Fibroblast of gingiva (primary cell): ENCODE measurements at regions not wholly inside any gene's neighbourhood (a gene's known extent, or its start where the extent isn't known, plus 50 kb on each side); places are given as distances from the start of the nearest gene placed in this dataset.
A peak's percentile ranks its signal among the peaks of the same experiment; 100 is the strongest.

Source experiments
- DNase-seq: peaks from one replicate; pipeline ENCODE4 v3.0.0-alpha.2; 2011; ENCODE audit warnings: low read depth

DNA sequence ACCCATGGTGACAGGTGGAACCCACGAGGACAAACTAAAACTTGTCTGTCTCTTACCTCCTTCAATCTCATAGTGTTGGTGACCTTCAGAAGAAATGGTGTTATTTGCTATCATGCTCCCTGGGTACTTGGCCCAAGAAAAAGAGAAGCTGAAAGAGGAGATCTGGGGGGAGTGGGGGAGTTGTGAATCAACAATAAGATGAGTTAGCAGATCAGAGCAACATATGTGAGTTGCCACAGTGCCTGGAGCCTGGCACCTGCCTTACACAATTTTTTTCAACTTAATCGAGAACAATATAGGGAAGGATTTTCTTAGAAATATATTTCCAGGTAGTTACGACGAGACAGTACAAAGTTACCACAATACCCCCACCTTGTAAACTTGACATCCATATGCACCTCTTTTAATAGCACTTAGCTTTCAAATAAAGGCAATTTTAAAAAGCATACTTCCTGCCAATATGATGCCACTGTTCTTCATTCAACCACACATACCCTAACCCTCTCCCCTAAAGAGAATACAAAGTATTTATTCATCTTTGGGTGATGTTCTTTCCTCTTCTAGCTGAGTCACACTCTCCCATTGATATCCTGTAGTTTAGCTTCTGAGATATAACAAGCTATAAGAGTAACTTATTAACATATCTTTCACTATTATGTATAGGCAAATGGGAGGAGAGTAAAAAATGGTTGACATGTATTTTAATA is 424.1 kb upstream of the OR4E1 start:
- no peak for DNase-seq

DNA sequence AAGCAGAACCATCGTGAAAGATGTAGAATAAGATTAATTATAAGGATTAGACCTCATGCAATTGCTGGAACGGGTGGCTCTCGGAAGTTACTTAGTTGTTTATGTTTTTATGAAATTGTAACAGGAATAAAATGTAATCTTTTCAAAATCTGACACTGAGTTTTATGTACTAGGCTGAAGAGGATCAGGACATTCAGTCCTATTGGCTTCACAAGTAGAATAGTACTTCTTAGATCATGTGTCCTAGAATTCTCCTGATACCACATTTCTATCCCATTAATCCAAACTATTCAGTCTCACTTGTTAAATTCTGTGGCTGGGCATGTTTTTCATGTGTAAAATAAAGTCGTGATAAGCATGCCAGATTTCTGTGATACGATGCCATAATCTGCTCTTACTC is 423.5 kb upstream of the OR4E1 start:
- no peak for DNase-seq

DNA sequence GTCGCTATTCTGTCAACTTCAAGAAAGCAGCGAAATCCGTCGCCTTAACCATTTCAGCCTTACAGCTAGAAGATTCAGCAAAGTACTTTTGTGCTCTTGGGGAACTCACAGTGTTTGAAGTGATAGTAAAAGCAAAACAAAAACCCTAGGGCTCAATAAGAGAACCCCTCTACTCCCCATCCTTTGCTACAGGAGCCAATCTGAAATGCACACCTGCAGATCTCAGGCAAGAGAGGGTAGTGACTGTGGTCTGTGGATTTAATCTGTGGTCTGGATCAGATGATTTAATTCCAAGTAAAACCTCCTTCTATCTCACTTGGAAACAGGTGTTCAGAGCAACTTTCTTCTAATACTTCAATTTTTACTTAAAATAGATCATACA is 422.9 kb upstream of the OR4E1 start:
- DNase-seq = no peak

DNA sequence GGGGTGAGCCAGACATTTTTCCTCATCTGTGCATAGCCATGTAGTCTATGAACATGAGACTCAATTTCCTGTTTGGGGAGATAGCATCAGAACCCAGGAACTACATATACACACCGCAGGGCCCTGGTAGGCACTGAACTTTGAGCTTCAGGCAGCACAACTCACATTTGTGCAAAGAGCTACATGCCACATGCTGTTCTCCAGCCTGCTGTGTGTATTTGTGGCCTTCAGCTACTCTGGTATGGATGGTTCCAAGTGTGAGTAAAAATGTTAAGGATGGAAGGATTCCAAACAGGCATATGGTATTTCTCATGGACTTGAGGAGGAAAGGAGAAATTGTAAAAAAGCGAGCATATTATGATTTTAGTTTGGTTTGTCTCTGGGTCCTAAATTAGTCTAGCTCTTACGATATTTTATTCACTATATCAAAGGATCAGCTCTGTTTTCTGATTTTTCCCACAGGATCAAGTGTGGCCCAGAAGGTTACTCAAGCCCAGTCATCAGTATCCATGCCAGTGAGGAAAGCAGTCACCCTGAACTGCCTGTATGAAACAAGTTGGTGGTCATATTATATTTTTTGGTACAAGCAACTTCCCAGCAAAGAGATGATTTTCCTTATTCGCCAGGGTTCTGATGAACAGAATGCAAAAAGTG is 422.4 kb upstream of the OR4E1 start:
- no peak for DNase-seq

DNA sequence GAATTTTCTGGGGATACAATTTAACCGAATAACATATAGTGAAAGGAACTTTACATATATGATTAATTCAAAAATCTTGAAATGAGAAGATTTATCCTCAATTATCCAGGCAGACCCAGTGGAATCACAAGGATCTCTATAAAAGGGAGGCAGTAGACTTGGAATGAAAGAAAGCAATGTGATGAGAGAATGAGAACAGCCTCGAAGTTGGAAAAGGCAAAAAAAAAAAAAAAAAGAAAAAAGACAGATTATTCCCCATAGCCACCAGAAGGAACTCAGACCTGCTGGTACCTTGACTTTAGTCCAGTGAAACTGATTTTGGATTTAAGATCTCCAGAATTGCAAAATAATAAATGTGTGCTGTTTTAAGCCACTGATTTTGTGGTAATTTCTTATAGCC is 416.3 kb upstream of the OR4E1 start:
- no peak for DNase-seq

DNA sequence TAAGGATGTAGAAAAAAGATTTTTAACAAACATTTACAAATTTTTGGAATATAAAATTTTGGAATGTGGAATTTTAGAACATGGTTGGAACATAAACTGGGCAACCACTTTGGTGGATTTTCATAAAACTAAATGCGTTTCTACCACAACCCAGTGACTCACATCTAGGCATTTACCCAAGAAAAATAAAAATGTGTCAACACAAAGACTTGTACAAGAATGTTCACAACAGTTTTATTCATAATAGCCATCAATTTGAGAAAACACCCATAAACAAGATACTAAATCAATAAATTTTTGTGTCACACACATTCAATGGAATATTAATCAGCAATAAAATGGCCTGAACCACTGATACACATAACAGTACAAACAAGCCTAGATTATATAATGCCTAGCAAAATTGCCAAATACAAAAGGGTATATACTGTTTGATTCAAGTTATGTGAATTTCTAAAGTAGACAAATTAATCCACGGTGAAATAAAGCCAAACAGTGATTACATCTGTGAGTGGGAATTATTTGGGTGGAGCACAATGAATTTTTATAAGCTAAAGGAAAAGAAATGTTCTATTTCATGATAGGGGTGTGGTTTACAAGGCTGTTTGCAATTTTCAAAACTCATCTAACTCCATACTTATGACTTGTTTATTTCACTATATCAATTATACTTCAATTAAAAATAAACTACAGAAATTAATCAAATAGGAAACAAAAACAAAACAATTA is 415.2 kb upstream of the OR4E1 start:
- no peak for DNase-seq

DNA sequence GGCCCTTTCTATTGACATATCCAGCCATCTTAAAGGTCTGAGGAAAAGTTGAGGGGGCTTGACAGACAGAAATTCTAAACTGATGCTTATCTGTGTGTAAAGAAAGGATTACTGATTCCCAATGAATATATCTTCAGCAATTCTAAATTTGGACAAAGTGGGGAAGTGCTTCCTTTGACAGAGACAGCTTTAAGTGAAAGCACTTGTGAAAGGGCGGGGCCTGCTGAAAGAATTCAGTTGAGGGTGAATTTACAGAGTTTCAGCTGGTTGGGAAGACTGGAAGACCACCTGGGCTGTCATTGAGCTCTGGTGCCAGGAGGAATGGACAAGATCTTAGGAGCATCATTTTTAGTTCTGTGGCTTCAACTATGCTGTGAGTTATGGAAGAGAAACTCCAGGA is 412.5 kb upstream of the OR4E1 start:
- DNase-seq = no peak

DNA sequence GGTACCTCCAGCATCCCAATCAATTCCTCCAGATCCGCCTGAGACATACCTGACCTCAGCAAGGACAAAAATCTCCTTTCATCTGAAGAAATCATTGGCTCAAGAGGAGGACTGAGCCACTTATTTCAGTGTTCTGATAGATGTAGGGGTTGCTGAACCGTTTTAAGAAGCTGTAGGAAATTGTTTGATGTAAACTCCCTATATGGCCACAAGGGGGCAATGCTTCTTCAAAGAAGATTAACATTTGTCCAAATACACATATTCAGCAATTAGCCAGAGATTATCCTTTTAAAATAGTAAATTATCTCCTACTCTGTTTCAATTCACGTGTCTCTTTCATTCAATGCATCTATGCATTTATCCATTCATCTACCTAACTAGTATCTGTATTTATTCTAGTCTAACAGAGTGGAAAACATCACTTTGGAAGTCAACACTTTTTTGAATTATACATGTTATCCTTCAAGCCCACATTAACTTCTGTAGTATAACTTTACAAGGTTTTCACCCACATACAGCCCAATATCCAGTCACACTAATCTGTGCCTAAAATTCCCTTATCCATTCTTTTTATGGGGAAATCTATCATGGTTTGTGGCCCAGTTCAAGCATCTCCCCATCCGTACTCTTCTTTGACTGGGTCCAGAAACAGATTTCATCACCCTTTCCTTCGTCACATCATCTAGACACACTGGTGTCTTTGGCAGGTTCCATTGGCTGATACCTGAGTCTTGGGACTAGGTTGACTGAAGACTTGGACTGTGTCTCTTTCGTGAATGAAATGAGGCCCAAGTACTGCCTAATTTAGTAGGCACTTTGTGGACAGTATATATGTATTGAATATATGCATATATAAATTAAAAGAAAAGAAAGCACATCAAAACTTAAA is 411.0 kb upstream of the OR4E1 start:
- DNase-seq = peak; percentile 14

DNA sequence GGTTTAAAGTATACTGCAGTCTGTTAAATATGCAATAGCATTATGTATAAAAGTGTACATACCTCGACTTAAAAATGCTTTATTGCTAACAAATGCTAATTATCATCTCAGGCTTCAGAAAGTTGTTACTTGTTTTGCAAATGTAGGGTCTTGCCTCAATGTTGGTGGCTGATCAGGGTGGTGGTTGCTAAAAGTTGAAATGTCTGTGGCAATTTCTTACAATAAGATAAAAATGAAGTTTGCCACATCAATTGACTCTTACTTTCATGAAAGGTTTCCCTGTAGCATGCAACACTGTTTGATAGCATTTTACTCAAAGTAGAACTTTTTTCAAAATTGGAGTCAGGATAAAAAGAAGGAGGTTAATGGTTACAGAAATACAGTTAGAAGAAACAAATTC is 407.7 kb upstream of the OR4E1 start:
- no peak for DNase-seq

DNA sequence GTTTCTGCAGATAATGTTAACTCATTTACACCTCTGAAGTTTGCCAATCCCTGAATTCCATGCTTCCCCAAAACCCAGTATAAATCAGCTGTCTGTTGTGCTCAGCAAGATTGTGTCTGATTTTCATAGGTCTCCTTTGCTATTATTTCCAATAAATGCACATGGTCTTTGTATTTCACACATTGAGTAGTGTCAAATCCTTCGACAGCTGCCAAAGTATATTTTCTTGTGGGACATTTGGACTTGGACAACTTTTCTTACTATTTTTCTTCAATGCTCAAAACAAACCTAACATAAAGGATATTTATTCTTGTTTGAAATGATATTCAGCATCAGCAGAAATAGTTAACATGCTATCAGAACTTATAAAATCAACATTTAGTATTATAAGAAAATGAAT is 406.1 kb upstream of the OR4E1 start:
- DNase-seq = no peak

DNA sequence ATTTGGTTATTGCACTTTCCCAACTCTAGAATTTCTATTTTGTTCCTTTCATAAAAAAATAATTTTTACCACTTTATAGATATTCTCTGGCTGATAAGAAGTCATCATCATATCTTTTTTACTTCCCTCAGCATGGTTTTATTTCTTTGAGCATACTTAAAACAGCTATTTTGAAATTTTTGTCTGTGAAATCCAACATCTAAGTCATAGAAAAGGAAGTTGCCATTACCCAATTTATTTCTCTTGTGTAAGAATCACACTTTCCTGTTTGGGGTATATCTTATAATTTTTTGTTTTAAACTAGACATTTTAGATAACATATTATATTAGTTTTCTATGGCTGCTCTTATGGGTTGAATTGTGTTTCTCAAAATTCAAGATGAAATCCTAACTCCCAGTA is 400.2 kb upstream of the OR4E1 start:
- no peak for DNase-seq

DNA sequence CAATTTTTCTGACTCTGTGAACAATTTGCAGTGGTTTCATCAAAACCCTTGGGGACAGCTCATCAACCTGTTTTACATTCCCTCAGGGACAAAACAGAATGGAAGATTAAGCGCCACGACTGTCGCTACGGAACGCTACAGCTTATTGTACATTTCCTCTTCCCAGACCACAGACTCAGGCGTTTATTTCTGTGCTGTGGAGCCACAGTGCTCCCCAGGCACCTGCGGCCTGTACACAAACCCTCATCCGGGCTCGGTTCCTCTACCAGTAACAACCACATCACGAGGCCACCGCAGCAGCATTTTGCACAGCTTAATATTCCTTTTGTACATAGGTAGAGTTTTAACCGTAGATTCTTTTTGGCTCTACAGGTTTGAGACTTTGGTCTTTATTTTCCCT is 397.4 kb upstream of the OR4E1 start:
- no peak for DNase-seq

DNA sequence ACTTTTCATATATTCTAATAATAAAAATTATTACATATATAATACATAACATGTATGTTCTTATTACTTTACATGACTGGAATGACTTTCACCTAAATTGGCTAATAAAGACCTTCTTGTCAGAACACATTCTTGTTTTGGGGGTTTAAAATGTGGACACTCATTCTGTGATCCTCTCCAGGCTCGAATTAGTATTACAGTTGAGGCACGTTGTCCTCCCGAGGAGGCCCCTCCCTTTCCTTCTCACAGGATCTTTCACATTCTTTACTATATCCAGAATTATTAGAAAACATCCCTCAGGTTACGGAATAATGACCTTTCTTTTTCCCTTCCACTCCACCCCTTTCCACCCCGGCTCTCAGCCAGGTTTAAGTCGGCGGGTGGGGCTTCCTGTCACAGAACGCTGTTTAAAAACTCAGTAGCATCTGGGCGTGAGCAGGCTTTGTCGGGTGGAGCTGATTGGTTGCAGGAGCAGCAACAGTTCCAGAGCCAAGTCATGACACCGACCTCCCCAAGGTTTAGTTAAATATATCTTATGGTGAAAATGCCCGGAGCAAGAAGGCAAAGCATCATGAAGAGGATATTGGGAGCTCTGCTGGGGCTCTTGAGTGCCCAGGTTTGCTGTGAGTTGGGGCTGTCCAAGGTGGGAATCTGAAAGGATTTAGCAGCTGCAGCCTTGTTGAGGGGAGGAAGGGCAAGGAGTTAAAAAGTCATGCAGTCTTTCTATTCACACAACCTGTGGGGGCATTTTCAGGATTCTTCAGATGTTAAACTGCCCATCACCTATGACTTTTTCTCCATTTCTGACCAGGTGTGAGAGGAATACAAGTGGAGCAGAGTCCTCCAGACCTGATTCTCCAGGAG is 396.7 kb upstream of the OR4E1 start:
- DNase-seq = no peak

DNA sequence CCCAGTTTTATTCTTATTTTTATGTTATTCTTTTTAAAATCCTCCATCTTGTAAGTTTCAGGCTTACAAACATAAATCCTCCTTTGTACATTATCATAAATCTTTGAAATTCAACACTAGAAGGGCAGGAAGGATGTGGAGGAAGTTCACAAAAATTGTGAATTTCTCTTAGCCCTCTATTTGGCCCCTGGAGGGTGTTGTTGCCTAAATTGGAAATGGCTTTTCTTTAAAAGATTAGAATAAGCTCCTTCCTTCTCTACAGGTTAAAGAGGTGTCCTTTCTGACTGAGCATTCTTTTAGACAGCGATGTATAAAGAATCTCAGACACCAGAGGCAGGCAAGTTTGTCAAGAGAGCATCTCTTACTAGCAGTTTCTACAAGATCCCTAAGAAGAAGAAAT is 391.7 kb upstream of the OR4E1 start:
- no peak for DNase-seq

DNA sequence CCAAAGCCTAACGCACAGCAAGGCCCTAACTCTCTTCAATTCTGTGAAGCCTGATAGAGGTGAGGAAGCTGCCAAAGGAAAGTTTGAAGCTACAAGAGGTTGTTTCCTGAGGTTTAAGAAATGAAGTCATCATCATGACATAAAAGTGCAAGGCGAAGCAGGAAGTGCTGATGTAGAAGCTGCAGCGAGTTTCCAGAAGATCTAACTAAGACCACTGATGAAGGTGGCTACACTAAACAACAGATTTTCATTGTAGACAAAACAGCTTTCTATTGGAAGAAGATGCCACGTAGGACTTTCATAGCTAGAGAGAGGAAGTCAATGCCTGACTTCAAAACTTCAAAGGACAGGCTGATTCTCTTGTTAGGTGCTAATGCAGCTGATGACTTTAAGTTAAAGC is 385.6 kb upstream of the OR4E1 start:
- DNase-seq = no peak

DNA sequence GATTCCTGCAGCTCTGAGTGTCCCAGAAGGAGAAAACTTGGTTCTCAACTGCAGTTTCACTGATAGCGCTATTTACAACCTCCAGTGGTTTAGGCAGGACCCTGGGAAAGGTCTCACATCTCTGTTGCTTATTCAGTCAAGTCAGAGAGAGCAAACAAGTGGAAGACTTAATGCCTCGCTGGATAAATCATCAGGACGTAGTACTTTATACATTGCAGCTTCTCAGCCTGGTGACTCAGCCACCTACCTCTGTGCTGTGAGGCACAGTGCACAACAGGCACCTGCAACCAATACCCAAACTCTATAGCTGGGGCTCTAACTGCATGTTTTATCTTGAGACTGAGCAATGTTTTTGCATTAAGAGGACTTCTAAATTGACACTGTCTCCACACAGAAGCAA is 379.2 kb upstream of the OR4E1 start:
- DNase-seq = no peak

DNA sequence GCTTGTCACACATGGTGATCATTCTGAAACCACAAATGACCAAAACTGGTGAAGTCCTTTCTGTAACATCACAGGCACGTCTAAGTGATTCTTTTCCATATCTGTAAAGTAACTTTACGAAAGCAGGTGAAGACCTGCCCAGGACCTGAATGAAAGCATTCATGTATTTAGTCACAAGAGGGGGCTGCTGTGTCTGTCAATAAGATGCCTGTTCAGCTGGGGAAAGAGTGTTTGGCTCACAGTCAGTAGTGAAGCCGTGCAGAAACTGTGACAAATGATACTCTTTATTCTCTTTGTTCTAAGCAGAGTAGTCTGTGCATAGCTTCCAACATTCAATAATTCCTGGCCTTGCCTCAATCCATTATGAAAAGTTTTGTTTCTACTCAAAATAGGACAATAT is 373.5 kb upstream of the OR4E1 start:
- DNase-seq = no peak

DNA sequence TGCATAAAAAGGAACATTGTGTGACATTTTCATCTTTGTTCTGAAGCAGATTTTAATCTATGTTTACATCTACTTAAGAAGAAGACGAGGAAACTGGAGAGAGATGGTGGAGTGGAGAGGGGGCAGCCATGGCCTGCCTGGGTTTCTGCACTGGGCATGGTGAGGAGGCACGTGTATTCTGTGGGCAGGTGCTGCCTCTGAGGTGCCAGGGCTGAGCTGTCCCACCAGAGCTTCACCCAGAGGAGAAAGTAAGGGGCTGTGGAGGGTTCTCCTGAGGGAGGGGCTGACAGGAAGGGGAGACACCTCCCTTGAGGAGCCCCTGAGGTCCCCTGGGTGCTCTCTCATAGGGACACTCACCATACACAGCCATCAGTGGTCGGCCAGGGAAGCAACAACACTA is 372.4 kb upstream of the OR4E1 start:
- no peak for DNase-seq

DNA sequence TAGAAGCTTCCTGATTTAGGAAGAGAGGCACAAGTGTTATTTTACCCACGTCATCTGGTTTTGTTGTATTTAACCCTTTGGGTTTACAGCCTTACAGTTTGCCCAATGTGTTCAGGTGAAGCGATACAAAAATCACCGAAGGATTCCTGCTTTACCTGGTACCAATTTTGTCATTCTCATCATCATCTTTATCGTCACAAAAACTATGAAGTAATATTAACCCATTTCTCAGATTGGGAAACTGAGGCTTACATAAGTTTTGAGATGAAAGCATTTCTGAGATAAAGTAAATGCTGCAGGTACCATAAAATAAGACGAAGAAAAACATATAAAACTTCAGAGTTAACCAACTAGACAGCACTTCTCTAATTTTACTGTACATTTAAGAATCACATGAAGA is 370.6 kb upstream of the OR4E1 start:
- DNase-seq = no peak

DNA sequence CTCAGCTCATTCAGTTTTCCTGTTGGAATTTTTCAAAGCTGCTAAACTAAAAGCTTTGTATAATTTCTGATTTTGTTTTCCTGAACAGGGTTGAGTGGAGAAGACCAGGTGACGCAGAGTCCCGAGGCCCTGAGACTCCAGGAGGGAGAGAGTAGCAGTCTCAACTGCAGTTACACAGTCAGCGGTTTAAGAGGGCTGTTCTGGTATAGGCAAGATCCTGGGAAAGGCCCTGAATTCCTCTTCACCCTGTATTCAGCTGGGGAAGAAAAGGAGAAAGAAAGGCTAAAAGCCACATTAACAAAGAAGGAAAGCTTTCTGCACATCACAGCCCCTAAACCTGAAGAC is 367.1 kb upstream of the OR4E1 start:
- DNase-seq = no peak

DNA sequence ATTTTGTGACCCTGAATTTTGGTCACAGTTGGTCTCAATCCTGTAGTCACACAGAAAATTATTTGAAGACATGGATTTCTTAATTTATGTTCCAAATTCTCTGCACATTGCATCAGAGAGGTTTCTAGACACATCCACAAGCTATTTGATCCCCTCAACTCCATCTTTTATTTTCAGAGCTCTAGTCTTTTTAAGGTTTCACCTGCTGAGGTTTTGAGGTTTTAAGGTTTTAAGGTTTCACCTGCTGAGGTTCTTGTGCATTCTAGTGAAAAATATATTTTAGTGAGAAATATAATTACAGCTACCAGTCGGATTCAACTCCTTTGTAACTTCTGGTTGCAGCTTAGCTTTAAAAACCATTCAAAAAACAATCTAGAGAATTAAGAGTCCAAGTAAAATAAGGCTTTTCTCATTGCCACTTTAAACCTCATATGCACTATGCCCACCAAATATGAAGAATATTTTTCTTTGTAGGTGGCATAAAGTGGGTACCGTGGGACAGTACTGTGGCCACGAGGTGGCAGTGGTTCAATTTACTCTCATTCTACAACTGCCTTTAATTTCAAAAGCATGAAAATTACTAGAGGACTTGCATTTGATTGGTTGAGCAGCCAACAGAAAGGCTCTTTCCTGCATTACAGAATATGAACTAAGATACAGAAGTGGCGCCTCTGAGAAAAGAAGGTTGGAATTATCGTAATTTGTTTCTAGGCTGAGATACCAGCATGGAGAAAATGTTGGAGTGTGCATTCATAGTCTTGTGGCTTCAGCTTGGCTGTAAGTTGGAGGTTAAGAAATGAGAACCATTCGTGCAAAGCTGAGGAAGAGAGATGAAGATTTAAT is 366.5 kb upstream of the OR4E1 start:
- no peak for DNase-seq
